ENCODE measurements at regions not wholly inside any gene's neighbourhood (a gene's known extent, or its start where the extent isn't known, plus 50 kb on each side); places are given as distances from the start of the nearest gene placed in this dataset.

GRCh38 chr4:154944996-154945395 lies 163.9 kb downstream of the RBM46 start:
- no peaks in the 10 kb centered on the region for H3K36me3 ChIP-seq (ENCODE audit: control insufficient read depth in 1 of 2, insufficient read depth in 2 of 2, low read length in 2 of 2)
- POLR2A ChIA-PET = no interaction called here
- RAD21 ChIA-PET (ENCODE audit: low non-redundant PET in 1 of 2, low total read pairs in 2 of 2, uncharacterized antibody in 2 of 2, unreplicated experiment in 2 of 2) = no interaction called here
- H3K4me2 ChIP-seq (ENCODE audit: low read length) = no peak overlapping the region
- H3K9me2 ChIP-seq (ENCODE audit: insufficient read depth) = no peaks in the 10 kb centered on the region
- no peaks in the 10 kb centered on the region for H3K27me3 ChIP-seq (ENCODE audit: insufficient read depth, low read length)
- H3K4me3 ChIP-seq (replicated peaks in 1 of 2; ENCODE audit: low read depth in 1 of 2, low read length in 2 of 2) = no peak overlapping the region
- TF ChIP-seq MAX (IDR thresholded peaks at IDR 0.05) = no peak
- TF ChIP-seq REST (IDR thresholded peaks at IDR 0.05; ENCODE audit: low read depth) = no peak
- no peak for TF ChIP-seq CEBPB (IDR thresholded peaks at IDR 0.05; ENCODE audit: low read depth)
- no peak for TF ChIP-seq EZH2 (IDR thresholded peaks at IDR 0.05)
- no peak for TF ChIP-seq SIN3A (IDR thresholded peaks at IDR 0.05; ENCODE audit: low read depth)
- TF ChIP-seq ELF1 (IDR thresholded peaks at IDR 0.05; ENCODE audit: borderline replicate concordance, low read depth) = no peak
- no peak for TF ChIP-seq FOSL1 (IDR thresholded peaks at IDR 0.05; ENCODE audit: low read depth)
- DNase-seq (ENCODE audit: low read depth, low spot score) = no peak
- no TSS peak for BruUV-seq (replicated peaks)
- no peak overlapping the region for H3K9ac ChIP-seq (ENCODE audit: low read length)
- H3K4me1 ChIP-seq (ENCODE audit: control insufficient read depth in 1 of 2, insufficient read depth in 2 of 2, low read length in 2 of 2) = no peaks in the 10 kb centered on the region
- CTCF ChIA-PET = interaction anchor here (1.2 kb wide), 1 partner anchor 15 kb away, joined by 3 read pairs; no protein-coding TSS in a partner anchor
- no peak for ATAC-seq
- H3K9me3 ChIP-seq (ENCODE audit: control insufficient read depth in 1 of 2, insufficient read depth in 1 of 2, low read depth in 1 of 2, low read length in 2 of 2) = no peaks in the 10 kb centered on the region
- H3K27ac ChIP-seq (ENCODE audit: low read depth, low read length) = no peak overlapping the region
- no peak overlapping the region for H2AFZ ChIP-seq (ENCODE audit: low read depth, low read length, poor library complexity, severe bottlenecking)
- no peaks in the 10 kb centered on the region for H3K79me2 ChIP-seq (ENCODE audit: insufficient read depth, low read length)
- no peaks in the 10 kb centered on the region for H4K20me1 ChIP-seq (ENCODE audit: insufficient read depth)
- intact Hi-C loops (cut with micrococcal nuclease) = no loop called here

- no TSS peak for BruUV-seq (replicated peaks)
- Histone ChIP-seq H3K27me3 (ENCODE audit: insufficient read depth, low read length) (no peaks in the 10 kb centered on the region), H2AFZ (ENCODE audit: low read depth, low read length, poor library complexity, severe bottlenecking) (no peak overlapping the region), H3K9ac (ENCODE audit: low read length) (no peak overlapping the region), H3K79me2 (ENCODE audit: insufficient read depth, low read length) (no peaks in the 10 kb centered on the region), H3K9me3 (ENCODE audit: control insufficient read depth in 1 of 2, insufficient read depth in 1 of 2, low read depth in 1 of 2, low read length in 2 of 2) (no peaks in the 10 kb centered on the region; a peak in 1 of 4 replicates), H4K20me1 (ENCODE audit: insufficient read depth) (no peaks in the 10 kb centered on the region), H3K4me2 (ENCODE audit: low read length) (no peak overlapping the region), H3K27ac (ENCODE audit: low read depth, low read length) (no peak overlapping the region), H3K9me2 (ENCODE audit: insufficient read depth) (no peaks in the 10 kb centered on the region), H3K4me3 (replicated peaks in 1 of 2; ENCODE audit: low read depth in 1 of 2, low read length in 2 of 2) (no peak overlapping the region), H3K36me3 (ENCODE audit: control insufficient read depth in 1 of 2, insufficient read depth in 2 of 2, low read length in 2 of 2) (no peaks in the 10 kb centered on the region), H3K4me1 (ENCODE audit: control insufficient read depth in 1 of 2, insufficient read depth in 2 of 2, low read length in 2 of 2) (no peaks in the 10 kb centered on the region)
- ChIA-PET POLR2A (no interaction called here), RAD21 (ENCODE audit: low non-redundant PET in 1 of 2, low total read pairs in 2 of 2, uncharacterized antibody in 2 of 2, unreplicated experiment in 2 of 2) (no interaction called here), CTCF (interaction anchor here (1.2 kb wide), 1 partner anchor 16 kb away, joined by 3 read pairs; no protein-coding TSS in a partner anchor)
- DNase-seq (ENCODE audit: low read depth, low spot score) (no peak), ATAC-seq (no peak)
- intact Hi-C loops (cut with micrococcal nuclease) = no loop called here
- no peak for TF ChIP-seq REST (IDR thresholded peaks at IDR 0.05; ENCODE audit: low read depth)
- no peak for TF ChIP-seq ELF1 (IDR thresholded peaks at IDR 0.05; ENCODE audit: borderline replicate concordance, low read depth)
- TF ChIP-seq FOSL1 (IDR thresholded peaks at IDR 0.05; ENCODE audit: low read depth) = no peak
- no peak for TF ChIP-seq ZBTB33 (IDR thresholded peaks at IDR 0.05; ENCODE audit: extremely low read depth, insufficient replicate concordance, low read length)
- no peak for TF ChIP-seq SRF (IDR thresholded peaks at IDR 0.05; ENCODE audit: low read depth)
- no peak for TF ChIP-seq MAX (IDR thresholded peaks at IDR 0.05)
- TF ChIP-seq CBX3 (IDR thresholded peaks at IDR 0.05; ENCODE audit: low read depth) = no peak
Observed at GRCh38 chr4:154946113-154946512, 165.0 kb downstream of the RBM46 start.

All from HCT116 (cell line).